ENCODE measurements at regions not wholly inside any gene's neighbourhood (a gene's known extent, or its start where the extent isn't known, plus 50 kb on each side); places are given as distances from the start of the nearest gene placed in this dataset.
"Not testable (repeated sequence)": the region's sequence is repeated elsewhere in the genome, so short reads cannot be mapped to it uniquely, and the experiment has no call there.

GRCh38 chr17:31622500-31622899 lies 231.0 kb downstream of the RAB11FIP4 start:
- Histone ChIP-seq H3K9me3 (ENCODE audit: control insufficient read depth, insufficient read depth, low read length) (peaks cover 4% of the 10 kb centered on the region), H3K36me3 (ENCODE audit: control insufficient read depth, insufficient read depth, low read length) (no peaks in the 10 kb centered on the region), H3K27me3 (ENCODE audit: control insufficient read depth, insufficient read depth, low read length) (no peaks in the 10 kb centered on the region), H3K27ac (ENCODE audit: low read depth, low read length) (no peak overlapping the region), H3K4me1 (ENCODE audit: control insufficient read depth, insufficient read depth, low read length) (no peaks in the 10 kb centered on the region), H3K4me3 (ENCODE audit: low read depth, low read length) (no peak overlapping the region)
- 88% methylated on average over 1 of the region's 3 CpGs for WGBS (ENCODE audit: insufficient coverage)
- DNase-seq (ENCODE audit: low read depth in 4 of 6, low spot score in 6 of 6) = no peak

DNA sequence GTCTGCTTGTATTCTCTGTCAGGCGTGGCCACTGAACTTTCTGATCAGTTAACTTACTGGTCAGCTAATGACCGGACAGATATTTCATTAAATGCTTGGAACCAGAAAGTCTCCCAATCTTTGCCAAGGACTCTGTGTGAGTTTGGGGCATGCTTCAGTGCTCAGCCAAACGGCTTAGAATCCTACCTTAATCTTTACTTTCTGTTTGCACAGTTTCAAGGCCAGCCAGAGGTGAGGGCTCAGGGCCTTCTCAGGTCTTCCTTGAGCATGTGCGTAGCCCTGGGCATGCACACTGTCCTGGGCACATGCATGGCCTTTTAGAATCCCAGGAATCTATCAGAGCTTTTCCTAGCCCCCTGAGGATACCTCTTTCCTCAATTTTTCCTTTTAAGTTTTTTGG lies 230.1 kb downstream of the RAB11FIP4 start:
- DNase-seq (ENCODE audit: low read depth in 4 of 6, low spot score in 6 of 6) = no peak
- no peaks in the 10 kb centered on the region for H3K4me1 ChIP-seq (ENCODE audit: control insufficient read depth, insufficient read depth, low read length)
- no peak overlapping the region for H3K27ac ChIP-seq (ENCODE audit: low read depth, low read length)
- H3K4me3 ChIP-seq (ENCODE audit: low read depth, low read length) = no peak overlapping the region
- peaks cover 4% of the 10 kb centered on the region for H3K9me3 ChIP-seq (ENCODE audit: control insufficient read depth, insufficient read depth, low read length)
- WGBS (ENCODE audit: insufficient coverage) = 92% methylated on average over 4 of the region's 4 CpGs
- no peaks in the 10 kb centered on the region for H3K27me3 ChIP-seq (ENCODE audit: control insufficient read depth, insufficient read depth, low read length)
- H3K36me3 ChIP-seq (ENCODE audit: control insufficient read depth, insufficient read depth, low read length) = no peaks in the 10 kb centered on the region

DNA sequence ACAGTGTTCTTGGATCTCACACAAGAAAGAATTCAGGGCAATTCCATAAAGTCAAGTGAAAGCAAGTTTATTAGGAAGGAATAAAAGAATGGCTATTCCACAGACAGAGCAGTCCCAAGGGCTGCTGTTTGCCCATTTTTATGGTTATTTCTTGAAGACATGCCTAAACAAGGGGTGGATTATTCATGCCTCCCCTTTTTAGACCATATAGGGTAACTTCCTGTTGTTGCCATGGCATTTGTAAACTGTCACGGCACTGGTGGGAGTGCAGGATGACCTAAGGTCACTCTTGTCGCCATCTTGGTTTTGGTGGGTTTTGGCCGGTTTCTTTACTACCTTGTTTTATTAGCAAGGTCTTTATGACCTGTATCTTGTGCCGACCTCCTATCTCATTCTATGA lies 219.6 kb downstream of the RAB11FIP4 start:
- H3K36me3 ChIP-seq (ENCODE audit: control insufficient read depth, insufficient read depth, low read length); H3K4me3 ChIP-seq (ENCODE audit: low read depth, low read length); H3K27ac ChIP-seq (ENCODE audit: low read depth, low read length); H3K27me3 ChIP-seq (ENCODE audit: control insufficient read depth, insufficient read depth, low read length); DNase-seq (ENCODE audit: low read depth in 4 of 6, low spot score in 6 of 6); H3K4me1 ChIP-seq (ENCODE audit: control insufficient read depth, insufficient read depth, low read length); H3K9me3 ChIP-seq (ENCODE audit: control insufficient read depth, insufficient read depth, low read length): not testable (repeated sequence)
- 83% methylated on average over 1 of the region's 4 CpGs for WGBS (ENCODE audit: insufficient coverage)

- WGBS (ENCODE audit: insufficient coverage) = 74% methylated on average over 6 of the region's 6 CpGs
- H3K36me3 ChIP-seq (ENCODE audit: control insufficient read depth, insufficient read depth, low read length) = no peaks in the 10 kb centered on the region
- H3K9me3 ChIP-seq (ENCODE audit: control insufficient read depth, insufficient read depth, low read length) = no peaks in the 10 kb centered on the region
- peak in 2 of 6 donors; percentile 21 to 51 for DNase-seq (ENCODE audit: low read depth in 4 of 6, low spot score in 6 of 6)
- H3K27ac ChIP-seq (ENCODE audit: low read depth, low read length) = no peak overlapping the region
- peaks cover 4% of the 10 kb centered on the region for H3K4me1 ChIP-seq (ENCODE audit: control insufficient read depth, insufficient read depth, low read length)
- H3K4me3 ChIP-seq (ENCODE audit: low read depth, low read length) = no peak overlapping the region
- no peaks in the 10 kb centered on the region for H3K27me3 ChIP-seq (ENCODE audit: control insufficient read depth, insufficient read depth, low read length)
Measured at GRCh38 chr17:31609996-31610910, 218.8 kb downstream of the RAB11FIP4 start.

DNA sequence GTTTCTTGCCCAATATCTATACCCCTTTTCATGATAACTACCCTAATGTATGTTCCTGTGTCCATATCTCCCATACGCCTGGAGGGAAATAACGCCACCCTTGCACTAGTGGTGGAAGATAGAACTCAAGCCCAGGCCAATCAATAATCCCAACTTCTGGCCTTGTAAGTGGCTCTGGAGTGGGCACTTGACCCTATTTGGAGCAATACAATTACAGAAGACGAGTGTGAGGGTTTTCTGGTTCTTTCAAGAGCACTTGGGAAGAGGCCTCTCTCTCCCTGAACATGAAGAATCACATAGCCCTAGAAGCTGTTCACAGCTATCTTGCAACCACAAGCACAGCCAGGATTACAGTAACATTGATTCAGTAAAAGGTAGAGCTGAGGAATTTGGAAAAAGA lies 217.9 kb downstream of the RAB11FIP4 start:
- Histone ChIP-seq H3K36me3 (ENCODE audit: control insufficient read depth, insufficient read depth, low read length) (no peaks in the 10 kb centered on the region), H3K4me3 (ENCODE audit: low read depth, low read length) (no peak overlapping the region), H3K27me3 (ENCODE audit: control insufficient read depth, insufficient read depth, low read length) (no peaks in the 10 kb centered on the region), H3K9me3 (ENCODE audit: control insufficient read depth, insufficient read depth, low read length) (no peaks in the 10 kb centered on the region), H3K4me1 (ENCODE audit: control insufficient read depth, insufficient read depth, low read length) (peaks cover 4% of the 10 kb centered on the region), H3K27ac (ENCODE audit: low read depth, low read length) (no peak overlapping the region)
- no CpG with 5 or more reads among the region's 3 CpGs for WGBS (ENCODE audit: insufficient coverage)
- DNase-seq (ENCODE audit: low read depth in 4 of 6, low spot score in 6 of 6) = no peak

GRCh38 chr17:31608659-31609254 lies 217.3 kb downstream of the RAB11FIP4 start:
- DNase-seq (ENCODE audit: low read depth in 4 of 6, low spot score in 6 of 6) = no peak
- H3K27me3 ChIP-seq (ENCODE audit: control insufficient read depth, insufficient read depth, low read length) = no peaks in the 10 kb centered on the region
- no peaks in the 10 kb centered on the region for H3K36me3 ChIP-seq (ENCODE audit: control insufficient read depth, insufficient read depth, low read length)
- H3K4me3 ChIP-seq (ENCODE audit: low read depth, low read length) = no peak overlapping the region
- no peak overlapping the region for H3K27ac ChIP-seq (ENCODE audit: low read depth, low read length)
- no peaks in the 10 kb centered on the region for H3K9me3 ChIP-seq (ENCODE audit: control insufficient read depth, insufficient read depth, low read length)
- WGBS (ENCODE audit: insufficient coverage) = 89% methylated on average over 2 of the region's 3 CpGs
- peaks cover 4% of the 10 kb centered on the region for H3K4me1 ChIP-seq (ENCODE audit: control insufficient read depth, insufficient read depth, low read length)

- WGBS (ENCODE audit: insufficient coverage) = 91% methylated on average over 1 of the region's 1 CpG
Measured at GRCh38 chr17:31605761-31606160, 214.3 kb downstream of the RAB11FIP4 start.

DNA sequence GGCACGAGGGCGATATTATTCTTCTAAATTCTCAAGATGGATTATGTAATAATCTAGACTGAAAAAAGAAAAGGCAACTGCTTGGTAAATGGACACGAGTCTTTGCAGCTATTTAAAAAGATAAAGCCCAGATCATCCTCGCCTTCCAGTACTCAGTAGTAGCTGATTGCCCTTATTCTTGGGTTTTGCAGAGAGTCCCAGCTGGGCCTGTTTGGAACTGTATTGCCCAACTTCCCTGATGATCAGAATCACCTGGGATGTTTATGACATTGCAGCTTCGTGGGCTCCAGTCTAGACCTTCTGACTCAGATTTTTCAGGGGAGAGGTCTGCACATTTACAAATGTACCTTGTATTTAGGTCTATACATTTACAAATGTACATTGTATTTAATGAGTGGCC lies 213.5 kb downstream of the RAB11FIP4 start:
- no peaks in the 10 kb centered on the region for H3K27me3 ChIP-seq (ENCODE audit: control insufficient read depth, insufficient read depth, low read length)
- no peak overlapping the region for H3K4me3 ChIP-seq (ENCODE audit: low read depth, low read length)
- no peaks in the 10 kb centered on the region for H3K36me3 ChIP-seq (ENCODE audit: control insufficient read depth, insufficient read depth, low read length)
- no peak for DNase-seq (ENCODE audit: low read depth in 4 of 6, low spot score in 6 of 6)
- 89% methylated on average over 1 of the region's 5 CpGs for WGBS (ENCODE audit: insufficient coverage)
- no peak overlapping the region for H3K27ac ChIP-seq (ENCODE audit: low read depth, low read length)
- H3K9me3 ChIP-seq (ENCODE audit: control insufficient read depth, insufficient read depth, low read length) = no peaks in the 10 kb centered on the region
- no peaks in the 10 kb centered on the region for H3K4me1 ChIP-seq (ENCODE audit: control insufficient read depth, insufficient read depth, low read length)

More at GRCh38 chr17:31605761-31606160, 214.3 kb downstream of the RAB11FIP4 start:
- peaks cover 4% of the 10 kb centered on the region for H3K4me1 ChIP-seq (ENCODE audit: control insufficient read depth, insufficient read depth, low read length)
- DNase-seq (ENCODE audit: low read depth in 4 of 6, low spot score in 6 of 6) = no peak
- no peak overlapping the region for H3K4me3 ChIP-seq (ENCODE audit: low read depth, low read length)
- H3K27me3 ChIP-seq (ENCODE audit: control insufficient read depth, insufficient read depth, low read length) = no peaks in the 10 kb centered on the region
- no peak overlapping the region for H3K27ac ChIP-seq (ENCODE audit: low read depth, low read length)
- no peaks in the 10 kb centered on the region for H3K36me3 ChIP-seq (ENCODE audit: control insufficient read depth, insufficient read depth, low read length)
- H3K9me3 ChIP-seq (ENCODE audit: control insufficient read depth, insufficient read depth, low read length) = no peaks in the 10 kb centered on the region

DNA sequence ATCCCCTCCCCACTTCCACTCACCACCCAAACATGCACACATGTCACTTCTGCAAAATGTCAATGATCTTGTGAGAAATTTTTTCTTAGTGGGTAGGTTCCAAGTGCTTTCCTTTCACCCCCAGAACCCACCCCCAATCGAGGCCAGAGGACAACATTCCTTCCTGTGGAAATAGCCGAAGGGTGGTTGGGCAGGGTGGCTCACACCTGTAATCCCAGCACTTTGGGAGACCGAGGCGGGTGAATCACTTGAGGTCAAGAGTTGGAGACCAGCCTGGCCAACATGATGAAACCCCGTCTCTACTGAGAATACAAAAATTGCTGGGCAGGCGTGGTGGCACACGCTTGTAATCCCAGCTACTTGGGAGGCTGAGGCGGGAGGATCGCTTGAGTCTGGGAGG lies 208.7 kb downstream of the RAB11FIP4 start:
- 94% methylated on average over 8 of the region's 9 CpGs for WGBS (ENCODE audit: insufficient coverage)
- DNase-seq (ENCODE audit: low read depth in 4 of 6, low spot score in 6 of 6); H3K36me3 ChIP-seq (ENCODE audit: control insufficient read depth, insufficient read depth, low read length); H3K4me3 ChIP-seq (ENCODE audit: low read depth, low read length); H3K27ac ChIP-seq (ENCODE audit: low read depth, low read length); H3K27me3 ChIP-seq (ENCODE audit: control insufficient read depth, insufficient read depth, low read length); H3K4me1 ChIP-seq (ENCODE audit: control insufficient read depth, insufficient read depth, low read length); H3K9me3 ChIP-seq (ENCODE audit: control insufficient read depth, insufficient read depth, low read length): not testable (repeated sequence)
